ENCODE measurements at regions not wholly inside any gene's neighbourhood (a gene's known extent, or its start where the extent isn't known, plus 50 kb on each side); places are given as distances from the start of the nearest gene placed in this dataset.

- Histone ChIP-seq H4K20me1 (ENCODE audit: control insufficient read depth, insufficient read depth) (no peaks in the 10 kb centered on the region), H2AFZ (ENCODE audit: control insufficient read depth, low read depth, low read length) (no peak overlapping the region), H3K4me2 (ENCODE audit: control insufficient read depth, insufficient read depth) (no peak overlapping the region), H3K27me3 (replicated peaks in 1 of 2; ENCODE audit: control insufficient read depth in 2 of 2, insufficient read depth in 2 of 2, low read length in 1 of 2) (no peaks in the 10 kb centered on the region), H3K4me1 (ENCODE audit: control insufficient read depth, insufficient read depth, low read length) (no peaks in the 10 kb centered on the region), H3K9me3 (replicated peaks; ENCODE audit: control insufficient read depth, insufficient read depth, low read length) (no peaks in the 10 kb centered on the region; the same call in 2 of the 3 replicates), H3K27ac (ENCODE audit: control insufficient read depth, insufficient read depth) (no peak overlapping the region), H3K36me3 (ENCODE audit: control insufficient read depth in 2 of 2, insufficient read depth in 2 of 2, low read length in 1 of 2) (no peaks in the 10 kb centered on the region), H3K9ac (ENCODE audit: control insufficient read depth, insufficient read depth, low read length) (no peak overlapping the region), H3K79me2 (ENCODE audit: control insufficient read depth, insufficient read depth, low read length) (no peaks in the 10 kb centered on the region), H3K4me3 (no peak overlapping the region)
- ATAC-seq (no peak), FAIRE-seq (no peak), DNase-seq (ENCODE audit: low read depth, low spot score) (no peak)
- BruUV-seq (replicated peaks): no TSS peak
- POLR2A ChIA-PET: no interaction called here
- CTCF ChIA-PET: no interaction called here
- 57% methylated on average over 3 of the region's 3 CpGs for WGBS (ENCODE audit: insufficient coverage, insufficient replicate concordance, low lambda C conversion rate, missing lambda C conversion rate)
- in situ Hi-C loops (cut with MboI) (no loop called here), intact Hi-C loops (cut with micrococcal nuclease; ENCODE audit: unreplicated experiment) (no loop called here)
- RAD21 ChIA-PET (ENCODE audit: unreplicated experiment): no interaction called here
- SMC1A ChIA-PET (ENCODE audit: uncharacterized antibody, unreplicated experiment): no interaction called here
- TF ChIP-seq, protein P1, sequence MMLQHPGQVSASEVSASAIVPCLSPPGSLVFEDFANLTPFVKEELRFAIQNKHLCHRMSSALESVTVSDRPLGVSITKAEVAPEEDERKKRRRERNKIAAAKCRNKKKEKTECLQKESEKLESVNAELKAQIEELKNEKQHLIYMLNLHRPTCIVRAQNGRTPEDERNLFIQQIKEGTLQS (IDR thresholded peaks at IDR 0.05; ENCODE audit: borderline replicate concordance, extremely low read depth, low read depth, low read length): no peak
- TF ChIP-seq TBL1XR1 (IDR thresholded peaks at IDR 0.05; ENCODE audit: low read depth, low read length): no peak
- no peak for TF ChIP-seq ZBTB11 (CRISPR knock-in tag; IDR thresholded peaks at IDR 0.05)
- no peak for TF ChIP-seq ASH2L (IDR thresholded peaks at IDR 0.05; ENCODE audit: borderline replicate concordance, low read depth)
- no peak for TF ChIP-seq EP300 (IDR thresholded peaks at IDR 0.05; ENCODE audit: borderline replicate concordance in 1 of 2, control insufficient read depth in 1 of 2, low read depth in 2 of 2, low read length in 2 of 2)
- TF ChIP-seq JUNB (IDR thresholded peaks at IDR 0.05): no peak
- TF ChIP-seq, protein P2, sequence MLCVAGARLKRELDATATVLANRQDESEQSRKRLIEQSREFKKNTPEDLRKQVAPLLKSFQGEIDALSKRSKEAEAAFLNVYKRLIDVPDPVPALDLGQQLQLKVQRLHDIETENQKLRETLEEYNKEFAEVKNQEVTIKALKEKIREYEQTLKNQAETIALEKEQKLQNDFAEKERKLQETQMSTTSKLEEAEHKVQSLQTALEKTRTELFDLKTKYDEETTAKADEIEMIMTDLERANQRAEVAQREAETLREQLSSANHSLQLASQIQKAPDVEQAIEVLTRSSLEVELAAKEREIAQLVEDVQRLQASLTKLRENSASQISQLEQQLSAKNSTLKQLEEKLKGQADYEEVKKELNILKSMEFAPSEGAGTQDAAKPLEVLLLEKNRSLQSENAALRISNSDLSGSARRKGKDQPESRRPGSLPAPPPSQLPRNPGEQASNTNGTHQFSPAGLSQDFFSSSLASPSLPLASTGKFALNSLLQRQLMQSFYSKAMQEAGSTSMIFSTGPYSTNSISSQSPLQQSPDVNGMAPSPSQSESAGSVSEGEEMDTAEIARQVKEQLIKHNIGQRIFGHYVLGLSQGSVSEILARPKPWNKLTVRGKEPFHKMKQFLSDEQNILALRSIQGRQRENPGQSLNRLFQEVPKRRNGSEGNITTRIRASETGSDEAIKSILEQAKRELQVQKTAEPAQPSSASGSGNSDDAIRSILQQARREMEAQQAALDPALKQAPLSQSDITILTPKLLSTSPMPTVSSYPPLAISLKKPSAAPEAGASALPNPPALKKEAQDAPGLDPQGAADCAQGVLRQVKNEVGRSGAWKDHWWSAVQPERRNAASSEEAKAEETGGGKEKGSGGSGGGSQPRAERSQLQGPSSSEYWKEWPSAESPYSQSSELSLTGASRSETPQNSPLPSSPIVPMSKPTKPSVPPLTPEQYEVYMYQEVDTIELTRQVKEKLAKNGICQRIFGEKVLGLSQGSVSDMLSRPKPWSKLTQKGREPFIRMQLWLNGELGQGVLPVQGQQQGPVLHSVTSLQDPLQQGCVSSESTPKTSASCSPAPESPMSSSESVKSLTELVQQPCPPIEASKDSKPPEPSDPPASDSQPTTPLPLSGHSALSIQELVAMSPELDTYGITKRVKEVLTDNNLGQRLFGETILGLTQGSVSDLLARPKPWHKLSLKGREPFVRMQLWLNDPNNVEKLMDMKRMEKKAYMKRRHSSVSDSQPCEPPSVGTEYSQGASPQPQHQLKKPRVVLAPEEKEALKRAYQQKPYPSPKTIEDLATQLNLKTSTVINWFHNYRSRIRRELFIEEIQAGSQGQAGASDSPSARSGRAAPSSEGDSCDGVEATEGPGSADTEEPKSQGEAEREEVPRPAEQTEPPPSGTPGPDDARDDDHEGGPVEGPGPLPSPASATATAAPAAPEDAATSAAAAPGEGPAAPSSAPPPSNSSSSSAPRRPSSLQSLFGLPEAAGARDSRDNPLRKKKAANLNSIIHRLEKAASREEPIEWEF (IDR thresholded peaks at IDR 0.05; ENCODE audit: insufficient replicate concordance, low read depth, low read length): no peak
- no peak for TF ChIP-seq SMAD1 (IDR thresholded peaks at IDR 0.05; ENCODE audit: low read depth, partially characterized antibody)
- TF ChIP-seq NKRF (conservative IDR thresholded peaks at IDR 0.05): no peak
- TF ChIP-seq PAX5 (IDR thresholded peaks at IDR 0.05; ENCODE audit: borderline replicate concordance, low read depth, low read length): no peak
- no peak for TF ChIP-seq SIX5 (IDR thresholded peaks at IDR 0.05; ENCODE audit: low read depth, low read length, severe bottlenecking)
Measured at GRCh38 chr19:27742041-27742440, 1470.9 kb downstream of the UQCRFS1 start.
